GM12891 (cell line): ENCODE measurements at regions not wholly inside any gene's neighbourhood (a gene's known extent, or its start where the extent isn't known, plus 50 kb on each side); places are given as distances from the start of the nearest gene placed in this dataset.

ENCODE experiments used
- POLR2A ChIP-seq: IDR thresholded peaks from 2 replicates; pipeline ENCODE4 v1.6.1; 2011; ENCODE audit warnings: low read depth, low read length, control low read depth
- POLR2AphosphoS5 ChIP-seq: IDR thresholded peaks from 2 replicates; pipeline ENCODE4 v1.6.1; 2011; ENCODE audit warnings: low read depth, low read length, control low read depth
- SPI1 ChIP-seq: IDR thresholded peaks from 2 replicates; pipeline ENCODE4 v1.6.1; 2011; ENCODE audit warnings: low read depth, low read length, control low read depth
- TAF1 ChIP-seq: IDR thresholded peaks from 2 replicates; pipeline ENCODE4 v1.6.1; 2011; ENCODE audit warnings: low read depth, low read length, control low read depth

GRCh38 chrX:20495575-20495974 is 228.9 kb upstream of the RPS6KA3 start:
- TF ChIP-seq POLR2A (no peak), POLR2AphosphoS5 (no peak), SPI1 (no peak), TAF1 (no peak)
